HG03575 (cell line): ENCODE measurements at regions not wholly inside any gene's neighbourhood (a gene's known extent, or its start where the extent isn't known, plus 50 kb on each side); places are given as distances from the start of the nearest gene placed in this dataset.
"Not testable (repeated sequence)": the region's sequence is repeated elsewhere in the genome, so short reads cannot be mapped to it uniquely, and the experiment has no call there.

Experiments used
- ATAC-seq: cut with Tn5 transposase; IDR thresholded peaks from one replicate; pipeline ENCODE4 v1.9.1; 2021; ENCODE audit not compliant: unreplicated experiment, insufficient number of reproducible peaks, low FRiP score; ENCODE audit errors: extremely low read depth

DNA sequence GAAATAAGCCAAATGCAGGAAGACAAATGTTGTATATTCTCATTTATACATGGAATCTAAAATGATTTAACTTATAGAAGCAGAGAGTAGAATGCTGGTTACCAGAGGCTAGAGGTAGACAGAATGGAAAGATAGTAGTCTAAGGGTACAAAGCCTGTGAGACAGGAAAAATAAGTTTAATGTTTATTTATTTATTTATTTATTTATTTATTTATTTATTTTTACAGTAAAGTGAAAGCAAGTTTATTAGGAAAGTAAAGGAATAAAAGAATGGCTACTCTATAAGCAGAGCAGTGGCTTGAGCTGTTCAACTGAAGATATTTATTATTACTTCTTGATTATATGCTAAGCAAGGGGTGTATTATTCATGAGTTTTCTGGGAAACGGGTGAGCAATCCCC is 203.2 kb downstream of the LAS1L start:
- no peak for ATAC-seq

DNA sequence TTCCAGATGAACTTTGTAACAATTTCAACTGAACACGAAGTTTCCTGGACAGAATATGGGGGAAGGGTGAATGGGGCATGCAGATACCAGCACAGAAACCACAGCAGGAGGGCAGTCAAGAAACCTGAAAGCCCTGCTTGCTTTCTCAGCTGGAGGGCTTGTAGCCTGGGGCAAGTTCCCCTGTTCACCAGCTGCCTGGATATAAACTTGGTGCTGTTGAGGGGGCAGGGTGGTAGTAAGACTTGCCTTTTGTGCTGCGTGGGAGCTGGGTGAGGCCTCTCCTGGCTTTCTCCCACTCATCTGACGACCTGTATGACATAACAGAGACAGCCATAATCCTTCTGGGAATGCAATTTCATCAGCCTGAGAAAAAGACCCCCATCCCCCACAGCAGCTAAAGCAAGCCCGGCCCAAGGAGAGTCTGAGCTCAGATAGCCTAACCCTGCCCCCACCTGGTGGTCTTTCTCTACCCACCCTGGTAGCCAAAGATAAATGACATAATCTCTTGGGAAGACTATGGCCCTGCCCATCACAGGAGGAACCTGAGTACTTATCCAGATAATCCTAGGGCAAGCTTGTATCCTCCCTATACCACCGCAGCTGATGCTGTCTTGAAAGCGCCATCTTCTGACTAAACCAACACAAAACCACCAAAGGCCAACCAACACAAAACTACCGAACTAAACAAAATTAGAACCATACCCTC is 234.3 kb downstream of the LAS1L start:
- no peak for ATAC-seq

DNA sequence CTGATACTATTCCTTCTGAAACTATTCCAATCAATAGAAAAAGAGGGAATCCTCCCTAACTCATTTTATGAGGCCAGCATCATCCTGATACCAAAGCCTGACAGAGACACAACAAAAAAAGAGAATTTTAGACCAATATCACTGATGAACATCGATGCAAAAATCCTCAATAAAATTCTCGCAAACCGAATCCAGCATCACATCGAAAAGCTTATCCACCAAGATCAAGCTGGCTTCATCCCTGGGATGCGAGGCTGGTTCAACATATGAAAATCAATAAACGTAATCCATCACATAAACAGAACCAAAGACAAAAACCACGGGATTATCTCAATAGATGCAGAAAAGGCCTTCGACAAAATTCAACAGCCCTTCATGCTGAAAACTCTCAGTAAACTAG is 251.7 kb downstream of the LAS1L start:
- ATAC-seq = not testable (repeated sequence)

DNA sequence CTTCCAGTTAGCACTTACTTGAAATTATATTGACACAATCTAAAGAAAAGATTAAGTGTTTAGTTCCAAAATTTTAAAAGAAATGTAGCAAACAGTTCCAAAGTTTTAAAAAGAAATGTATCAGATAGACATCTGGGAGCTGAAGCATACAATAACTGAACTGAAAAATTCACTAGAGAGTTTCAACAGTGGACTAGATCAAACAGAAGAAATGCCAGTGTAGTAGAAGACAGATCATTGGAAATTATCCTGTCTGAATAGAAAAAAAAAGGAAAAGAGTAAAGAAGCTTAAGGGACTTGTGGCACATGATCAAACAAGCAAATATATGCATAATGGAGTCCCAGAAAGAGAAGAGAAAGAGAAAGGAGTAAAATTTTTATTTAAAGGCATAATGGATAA is 261.4 kb downstream of the LAS1L start:
- ATAC-seq = no peak

DNA sequence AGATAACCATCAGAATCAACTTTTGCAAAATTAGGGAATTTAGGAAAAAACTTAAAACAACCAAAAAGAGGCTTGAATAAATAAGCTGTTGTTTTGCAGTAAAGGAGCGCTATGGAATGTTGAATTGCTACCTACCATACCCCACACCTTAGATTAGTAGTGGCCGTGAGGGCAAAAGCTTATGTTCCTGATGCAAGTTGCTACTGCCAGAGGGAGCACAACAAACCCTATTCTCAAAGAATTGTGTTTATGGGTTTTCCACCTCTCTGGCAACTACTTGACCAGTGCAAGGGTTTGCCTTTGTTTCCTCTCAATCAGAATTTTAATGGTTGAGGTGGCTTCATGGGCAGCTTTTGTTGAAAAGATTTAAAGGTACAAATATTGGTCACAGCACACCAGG is 268.1 kb downstream of the LAS1L start:
- no peak for ATAC-seq

DNA sequence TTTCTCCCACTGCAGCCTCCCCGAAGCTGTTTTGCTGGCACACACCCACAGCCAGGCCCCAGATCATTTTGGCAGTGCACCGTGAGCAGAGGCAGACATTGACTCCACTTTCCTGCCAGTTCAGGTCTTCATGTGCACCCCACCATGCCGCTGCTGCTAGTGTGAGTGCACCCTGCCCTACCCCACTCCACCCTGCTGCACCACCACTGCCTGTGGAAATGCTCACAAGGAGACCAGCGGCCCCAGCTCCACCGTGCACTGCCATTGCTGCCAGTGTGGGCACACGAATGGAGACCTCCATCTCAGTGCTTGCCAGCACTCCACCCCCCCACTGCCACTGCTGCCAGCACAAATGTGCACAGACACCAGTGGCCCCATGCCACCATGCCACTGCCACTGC is 277.6 kb upstream of the ZC4H2 start:
- ATAC-seq = no peak

DNA sequence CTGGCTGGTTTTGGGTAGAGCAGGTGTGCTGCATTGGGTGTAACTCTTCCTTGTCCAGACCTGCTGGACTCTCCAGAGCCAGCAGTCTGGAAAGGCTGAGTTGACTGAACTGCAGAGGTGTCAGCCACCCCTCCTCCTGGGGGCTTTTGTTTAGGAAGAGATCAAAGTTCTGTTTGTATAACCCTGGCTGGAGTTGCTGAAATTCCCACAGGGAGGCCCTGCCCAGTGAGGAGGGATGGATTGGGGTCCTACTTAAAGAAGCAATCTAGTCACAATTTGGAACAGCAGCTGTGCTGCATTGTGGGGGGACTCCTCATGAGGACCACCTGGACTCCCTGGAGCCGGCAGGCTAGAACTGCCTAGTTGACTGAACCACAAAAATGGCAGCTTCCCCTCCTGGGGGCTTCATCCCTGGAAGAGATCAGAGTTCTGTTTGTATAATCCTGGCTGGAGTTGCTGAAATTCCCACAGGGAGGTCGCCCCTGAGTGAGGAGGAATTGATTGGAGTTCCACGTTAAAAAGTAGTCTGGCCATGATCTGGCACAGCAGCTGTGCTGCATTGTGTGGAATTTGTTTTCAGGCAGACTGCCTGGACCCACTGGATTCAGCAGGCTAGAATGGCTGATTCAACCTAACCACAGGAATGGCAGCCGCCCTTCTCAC is 264.9 kb upstream of the ZC4H2 start:
- ATAC-seq = no peak

DNA sequence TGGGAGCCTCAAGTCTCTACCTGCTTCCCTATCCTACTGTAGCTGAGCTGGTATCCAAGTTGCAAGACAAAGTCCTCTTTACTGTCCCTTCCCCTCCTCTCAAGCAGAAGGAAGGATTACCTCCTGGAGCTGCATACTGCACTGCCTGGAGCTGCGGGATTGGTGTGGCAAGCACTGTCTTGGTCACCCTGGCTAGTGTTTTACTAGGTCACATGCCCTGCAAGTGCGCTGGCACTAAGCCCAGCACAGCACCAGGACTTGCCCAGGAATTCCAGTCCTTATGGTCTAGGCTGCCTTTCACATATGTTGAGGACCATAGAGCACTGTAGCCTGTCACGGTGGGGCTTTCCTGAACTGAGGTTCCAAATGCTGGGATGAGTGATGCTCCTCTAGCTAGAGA is 227.3 kb upstream of the ZC4H2 start:
- ATAC-seq = no peak

DNA sequence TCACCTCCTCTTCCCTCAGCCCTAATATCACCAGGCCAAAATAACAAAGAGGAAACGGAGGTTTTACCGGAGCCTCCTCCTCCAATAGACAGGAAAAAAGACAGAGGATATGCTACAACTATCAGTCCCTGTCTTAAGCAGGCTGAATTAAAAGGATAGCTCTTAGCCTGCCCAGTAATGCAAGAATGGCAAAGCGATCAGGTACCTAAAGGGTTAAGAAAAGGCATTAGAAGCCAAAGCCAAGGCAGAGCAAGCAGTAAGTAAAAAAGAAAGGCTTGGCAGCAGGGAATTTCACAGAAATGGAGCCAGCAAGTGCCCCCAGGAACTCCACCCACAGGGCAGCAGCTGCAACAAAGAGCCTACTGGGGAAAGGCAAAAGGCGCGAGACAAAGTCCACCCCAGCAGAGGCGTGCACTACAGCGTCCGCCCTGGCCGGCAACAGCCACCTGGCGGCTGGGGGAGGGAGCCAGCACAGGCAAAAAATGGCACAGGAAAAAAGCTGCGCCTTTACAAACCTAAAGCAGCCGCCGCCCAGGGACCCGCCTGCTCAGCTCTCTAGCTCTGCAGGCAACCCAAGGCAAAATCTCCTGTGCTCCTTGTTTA is 220.6 kb upstream of the ZC4H2 start:
- ATAC-seq = no peak

DNA sequence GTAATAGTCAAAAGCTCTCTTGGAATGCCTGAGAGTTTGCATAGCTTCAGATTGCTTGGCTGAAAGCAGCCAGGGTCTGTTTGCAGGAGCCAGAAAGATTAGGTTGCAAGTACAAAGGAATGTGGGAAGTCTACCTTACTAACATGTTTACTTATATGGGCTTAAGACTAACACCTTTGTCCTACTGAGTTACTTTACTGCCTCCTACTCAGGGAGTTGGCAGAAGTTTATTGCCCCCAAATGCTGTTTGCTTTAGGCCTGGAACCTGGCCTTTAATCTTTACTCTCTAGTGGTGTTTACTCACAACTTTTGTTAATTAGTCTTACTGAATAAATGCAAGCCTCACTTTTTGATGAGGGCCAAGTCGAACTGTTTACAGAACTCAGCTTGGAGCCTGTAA is 219.4 kb upstream of the ZC4H2 start:
- no peak for ATAC-seq

DNA sequence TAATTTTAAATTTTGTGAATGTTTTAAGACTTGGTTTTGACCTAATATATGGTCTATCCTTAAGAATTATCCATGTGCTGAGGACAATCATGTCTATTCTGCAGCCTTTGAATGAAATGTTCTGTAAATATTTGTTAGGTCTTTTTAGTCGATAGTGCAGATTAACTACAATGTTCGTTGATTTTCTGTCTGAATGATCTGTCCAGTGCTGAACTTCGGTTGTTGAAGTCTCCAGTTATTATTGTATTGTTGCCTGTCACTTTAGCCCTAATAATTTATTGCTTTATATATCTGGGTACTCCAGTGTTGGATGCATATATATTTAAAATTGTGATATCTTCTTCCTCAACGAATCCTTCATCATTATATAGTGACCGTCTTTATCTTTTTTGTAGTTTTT is 218.3 kb upstream of the ZC4H2 start:
- no peak for ATAC-seq

DNA sequence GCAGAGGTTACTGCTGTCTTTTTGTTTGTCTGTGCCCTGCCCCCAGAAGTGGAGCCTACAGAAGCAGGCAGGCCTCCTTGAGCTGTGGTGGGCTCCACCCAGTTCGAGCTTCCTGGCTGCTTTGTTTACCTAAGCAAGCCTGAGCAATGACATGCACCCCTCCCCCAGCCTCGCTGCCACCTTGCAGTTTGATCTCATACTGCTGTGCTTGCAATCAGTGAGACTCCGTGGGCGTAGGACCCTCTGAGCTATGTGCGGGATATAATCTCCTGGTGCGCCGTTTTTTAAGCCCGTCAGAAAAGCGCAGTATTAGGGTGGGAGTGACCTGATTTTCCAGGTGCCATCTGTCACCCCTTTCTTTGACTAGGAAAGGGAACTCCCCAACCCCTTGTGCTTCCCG is 187.1 kb upstream of the ZC4H2 start:
- not testable (repeated sequence) for ATAC-seq

DNA sequence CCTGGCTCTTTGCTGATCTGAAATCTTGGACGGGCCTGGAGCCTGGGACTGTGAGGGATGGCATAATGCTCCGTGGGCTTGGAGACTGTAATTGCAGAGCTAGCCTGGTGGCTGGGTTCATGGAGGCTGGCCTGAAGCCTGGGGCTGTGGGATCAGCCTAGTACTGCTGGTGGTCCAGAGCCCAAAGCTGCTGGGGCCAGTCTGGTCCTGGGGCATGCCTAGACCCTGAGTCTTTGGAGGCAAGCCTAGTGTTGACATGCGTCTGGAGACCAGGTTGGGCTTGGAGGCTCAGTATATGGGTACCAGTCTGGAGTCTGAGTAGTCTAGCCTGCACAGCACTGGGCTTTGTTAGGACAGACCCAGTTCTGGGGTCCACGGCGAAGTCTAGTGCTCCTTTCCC is 172.0 kb upstream of the ZC4H2 start:
- ATAC-seq = no peak

DNA sequence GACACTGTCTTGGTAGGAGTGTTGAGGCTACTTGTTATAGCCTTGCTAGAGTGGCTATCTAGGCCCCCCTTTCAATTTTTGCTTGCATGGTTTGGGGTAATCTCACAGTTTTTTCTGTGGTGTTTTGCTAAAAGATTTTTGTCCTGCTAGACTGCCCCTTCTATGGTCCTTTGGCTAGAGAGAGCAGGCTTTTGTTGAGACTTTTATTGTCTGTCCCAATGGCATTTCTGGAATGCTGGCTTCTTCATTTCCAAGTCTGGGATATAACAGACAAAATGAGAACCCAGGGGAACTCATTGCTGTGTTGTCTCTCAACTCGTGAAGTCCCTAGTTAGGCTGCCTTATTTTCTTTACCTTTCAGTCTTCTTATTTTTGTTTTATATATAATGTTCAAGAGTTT is 160.2 kb upstream of the ZC4H2 start:
- no peak for ATAC-seq

DNA sequence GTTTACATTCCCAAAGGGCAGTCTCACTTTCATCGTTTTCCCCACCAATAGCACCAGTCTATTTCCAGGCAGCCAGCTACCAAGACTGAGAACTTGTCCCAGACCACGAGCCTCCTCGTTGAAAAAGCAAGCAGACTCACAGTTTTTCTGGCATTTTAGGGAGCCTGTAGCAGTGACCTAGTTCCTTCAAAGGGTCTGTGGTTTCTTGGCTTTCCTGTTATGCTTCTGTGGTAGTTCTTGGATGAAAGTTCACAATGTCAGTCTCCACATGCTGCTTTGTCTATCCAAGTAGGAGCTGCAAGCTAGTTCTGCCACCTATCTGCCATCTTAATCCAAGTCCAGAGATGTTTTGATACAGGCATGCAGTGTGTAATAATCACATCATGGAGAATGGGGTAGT is 151.6 kb upstream of the ZC4H2 start:
- no peak for ATAC-seq

DNA sequence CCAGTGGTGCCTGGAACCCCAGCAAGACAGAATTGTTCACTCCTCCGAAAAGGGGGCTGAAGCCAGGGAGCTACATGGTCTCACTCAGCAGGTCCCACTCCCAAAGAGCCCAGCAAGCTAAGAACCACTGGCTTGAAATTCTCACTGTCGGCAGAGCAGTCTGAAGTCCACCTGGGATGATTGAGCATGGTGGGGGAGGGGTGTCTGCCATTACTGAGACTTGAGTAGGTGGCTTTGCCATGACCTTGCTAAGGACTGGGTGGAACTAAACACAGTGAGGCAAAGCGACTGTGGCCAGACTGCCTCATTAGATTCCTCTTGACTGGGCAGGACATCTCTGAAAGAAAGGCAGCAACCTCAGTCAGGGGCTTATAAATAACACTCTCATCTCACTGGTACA is 122.6 kb upstream of the ZC4H2 start:
- no peak for ATAC-seq

DNA sequence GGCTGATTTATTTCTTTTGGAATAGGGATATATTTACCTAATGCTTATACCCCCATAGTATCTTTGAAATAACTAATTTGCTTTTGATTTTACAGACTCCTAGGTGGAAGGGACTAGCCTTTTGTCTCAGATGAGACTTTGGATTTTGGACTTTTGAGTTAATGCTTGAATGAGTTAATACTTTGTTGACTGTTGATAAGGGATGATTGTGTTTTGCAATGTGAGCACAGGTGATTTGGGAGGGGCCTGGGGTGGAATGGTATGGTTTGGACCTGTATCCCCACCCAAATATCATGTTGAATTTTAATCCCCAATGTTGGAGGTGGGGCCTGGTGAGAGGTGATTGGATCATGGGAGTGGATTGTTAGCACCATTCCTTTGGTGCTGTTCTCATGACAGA is 117.4 kb upstream of the ZC4H2 start:
- no peak for ATAC-seq

DNA sequence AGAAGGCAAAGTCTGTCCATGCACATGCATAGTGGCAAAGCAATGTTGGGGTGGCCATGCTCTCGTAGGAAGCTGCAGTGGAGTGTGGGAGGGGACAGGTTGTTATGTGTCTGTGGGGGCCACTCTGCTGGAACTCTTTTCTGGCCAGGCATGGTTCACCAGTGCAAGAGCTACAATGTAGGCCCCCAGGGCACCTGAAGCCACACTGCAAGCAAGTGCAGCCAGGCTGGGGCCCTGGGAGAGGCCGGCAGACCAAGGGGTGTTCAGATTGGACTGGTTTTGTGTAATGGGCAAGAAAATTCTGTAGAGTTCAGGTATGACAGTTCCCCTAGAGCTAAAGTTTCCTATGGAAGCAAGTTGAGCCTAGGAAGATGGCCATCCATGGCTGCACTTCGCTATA is 97.0 kb upstream of the ZC4H2 start:
- no peak for ATAC-seq

DNA sequence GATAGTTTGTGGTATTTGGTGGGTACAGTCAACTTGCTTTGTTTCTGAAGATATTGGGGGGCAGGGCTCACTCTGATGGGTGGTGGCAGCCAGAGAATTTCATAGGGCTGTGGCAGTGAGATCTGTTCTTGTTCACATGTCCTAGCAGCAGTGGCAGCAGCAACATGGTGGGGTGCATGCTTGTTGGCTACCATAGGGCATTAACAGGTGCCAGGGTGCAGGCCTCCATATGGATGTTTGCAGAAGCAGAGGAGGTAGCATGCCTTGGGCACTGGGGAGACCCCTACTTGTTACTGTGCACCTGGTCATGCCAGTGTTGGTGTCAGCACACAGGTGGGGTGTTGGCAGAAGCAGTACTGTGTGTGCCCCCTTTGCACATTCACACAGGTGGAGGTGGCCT is 96.3 kb upstream of the ZC4H2 start:
- ATAC-seq = no peak

DNA sequence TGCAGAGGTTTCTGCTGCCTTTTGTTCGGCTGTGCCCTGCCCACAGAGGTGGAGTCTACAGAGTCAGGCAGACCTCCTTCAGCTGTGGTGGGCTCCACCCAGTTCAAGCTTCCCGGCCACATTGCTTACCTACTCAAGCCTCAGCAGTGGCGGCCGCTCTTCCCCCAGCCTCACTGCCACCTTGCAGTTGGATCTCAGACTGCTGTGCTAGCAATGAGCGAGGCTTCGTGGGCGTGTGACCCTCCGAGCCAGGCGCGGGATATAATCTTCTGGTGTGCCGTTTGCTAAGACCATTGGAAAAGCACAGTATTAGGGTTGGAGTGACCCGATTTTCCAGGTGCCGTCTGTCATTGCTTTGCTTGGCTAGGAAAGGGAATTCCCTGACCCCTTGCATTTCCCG is 82.4 kb upstream of the ZC4H2 start:
- ATAC-seq = not testable (repeated sequence)

DNA sequence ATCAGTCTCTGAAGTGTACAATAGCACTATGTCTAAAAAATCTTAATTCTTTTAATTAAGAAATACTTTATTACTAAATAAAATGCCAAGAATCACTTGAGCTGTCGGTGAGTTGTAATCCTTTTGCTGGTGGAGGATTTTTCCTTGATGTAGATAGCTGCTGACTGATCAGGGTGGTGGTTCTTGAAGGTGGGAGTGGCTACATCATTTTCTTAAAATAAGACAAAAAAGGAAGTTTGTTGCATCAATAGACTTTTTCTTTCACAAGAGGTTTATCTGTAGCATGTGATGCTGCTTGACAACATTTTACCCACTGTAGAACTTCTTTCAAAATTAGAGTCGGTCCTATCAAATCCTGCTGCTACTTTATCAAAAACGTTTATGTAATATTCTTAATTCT is 68.8 kb upstream of the ZC4H2 start:
- no peak for ATAC-seq
